ENCODE measurements at regions not wholly inside any gene's neighbourhood (a gene's known extent, or its start where the extent isn't known, plus 50 kb on each side); places are given as distances from the start of the nearest gene placed in this dataset.
"Not testable (repeated sequence)": the region's sequence is repeated elsewhere in the genome, so short reads cannot be mapped to it uniquely, and the experiment has no call there.

DNA sequence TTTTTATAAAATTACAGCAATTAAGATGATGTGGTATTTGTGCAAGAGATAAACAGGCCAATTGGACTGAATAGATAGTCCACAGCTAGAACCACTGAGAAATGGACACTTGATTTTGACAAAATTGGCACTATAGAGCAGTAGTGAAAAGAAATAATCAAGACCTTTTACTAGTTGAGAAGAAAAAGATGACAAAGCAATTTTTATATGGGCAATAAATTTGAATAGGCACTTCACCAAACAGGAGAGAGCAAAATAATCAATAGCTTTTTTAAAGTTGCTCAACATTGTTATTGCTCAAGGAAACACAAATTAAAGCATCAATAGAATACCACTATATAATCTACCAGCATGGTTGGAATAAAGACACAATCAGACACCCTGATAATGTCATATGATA lies 193.5 kb upstream of the FTMT start:
- DNase-seq (ENCODE audit: insufficient read length, low spot score) (no peak), FAIRE-seq (no peak)
- TF ChIP-seq, protein P1, sequence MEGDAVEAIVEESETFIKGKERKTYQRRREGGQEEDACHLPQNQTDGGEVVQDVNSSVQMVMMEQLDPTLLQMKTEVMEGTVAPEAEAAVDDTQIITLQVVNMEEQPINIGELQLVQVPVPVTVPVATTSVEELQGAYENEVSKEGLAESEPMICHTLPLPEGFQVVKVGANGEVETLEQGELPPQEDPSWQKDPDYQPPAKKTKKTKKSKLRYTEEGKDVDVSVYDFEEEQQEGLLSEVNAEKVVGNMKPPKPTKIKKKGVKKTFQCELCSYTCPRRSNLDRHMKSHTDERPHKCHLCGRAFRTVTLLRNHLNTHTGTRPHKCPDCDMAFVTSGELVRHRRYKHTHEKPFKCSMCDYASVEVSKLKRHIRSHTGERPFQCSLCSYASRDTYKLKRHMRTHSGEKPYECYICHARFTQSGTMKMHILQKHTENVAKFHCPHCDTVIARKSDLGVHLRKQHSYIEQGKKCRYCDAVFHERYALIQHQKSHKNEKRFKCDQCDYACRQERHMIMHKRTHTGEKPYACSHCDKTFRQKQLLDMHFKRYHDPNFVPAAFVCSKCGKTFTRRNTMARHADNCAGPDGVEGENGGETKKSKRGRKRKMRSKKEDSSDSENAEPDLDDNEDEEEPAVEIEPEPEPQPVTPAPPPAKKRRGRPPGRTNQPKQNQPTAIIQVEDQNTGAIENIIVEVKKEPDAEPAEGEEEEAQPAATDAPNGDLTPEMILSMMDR (IDR thresholded peaks at IDR 0.05; ENCODE audit: insufficient read depth, missing control alignments): no peak

DNA sequence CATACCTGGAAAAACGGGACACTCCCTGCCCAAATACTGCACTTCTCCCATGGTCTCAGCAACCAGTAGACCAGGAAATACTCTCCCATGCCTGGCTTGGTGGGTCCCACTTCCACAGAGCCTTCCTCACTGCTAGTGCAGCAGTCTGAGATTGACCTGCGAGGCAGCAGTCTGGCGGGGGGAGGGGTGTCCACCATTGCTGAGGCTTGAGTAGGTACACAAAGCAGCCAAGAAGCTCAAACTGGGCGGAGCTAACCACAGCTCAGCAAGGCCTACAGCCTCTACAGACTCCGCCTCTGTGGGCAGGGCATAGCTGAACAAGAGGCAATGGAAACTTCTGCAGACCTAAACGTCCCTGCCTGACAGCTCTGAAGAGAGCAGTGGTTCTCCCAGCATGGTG lies 191.5 kb upstream of the FTMT start:
- DNase-seq (ENCODE audit: insufficient read length, low spot score): no peak
- TF ChIP-seq, protein P1 (IDR thresholded peaks at IDR 0.05; ENCODE audit: insufficient read depth, missing control alignments): no peak
- FAIRE-seq: no peak

DNA sequence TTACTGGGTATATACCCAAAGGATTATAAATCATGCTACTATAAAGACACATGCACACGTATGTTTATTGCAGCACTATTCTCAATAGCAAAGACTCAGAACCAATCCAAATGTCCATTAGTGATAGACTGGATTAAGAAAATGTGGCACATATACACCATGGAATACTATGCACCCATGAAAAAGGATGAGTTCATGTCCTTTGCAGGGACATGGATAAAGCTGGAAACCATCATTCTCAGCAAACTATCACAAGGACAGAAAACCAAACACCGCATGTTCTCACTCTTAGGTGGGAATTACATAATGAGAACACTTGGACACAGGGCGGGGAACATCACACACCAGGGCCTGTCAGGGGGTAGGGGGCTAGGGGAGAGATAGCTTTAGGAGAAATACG lies 186.1 kb upstream of the FTMT start:
- not testable (repeated sequence) for DNase-seq (ENCODE audit: insufficient read length, low spot score); FAIRE-seq

DNA sequence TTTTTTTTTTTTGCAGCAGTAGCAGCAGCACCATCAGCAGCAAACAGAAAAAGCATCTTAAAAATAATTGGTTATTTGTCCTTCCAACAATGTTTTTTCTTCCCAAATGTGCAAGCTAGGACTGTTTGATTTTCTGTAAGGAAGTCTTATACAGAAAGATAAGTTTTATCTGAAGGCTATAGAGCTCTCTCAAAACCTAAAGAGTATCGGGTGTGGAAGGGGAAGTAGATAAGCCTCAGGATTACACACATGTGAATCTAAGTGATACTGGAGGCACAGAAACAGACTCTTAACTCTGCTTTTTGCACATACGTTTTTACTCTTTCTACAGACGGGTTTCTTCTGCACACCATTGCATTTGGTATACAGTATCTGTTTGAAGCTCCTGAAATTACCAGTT lies 184.4 kb upstream of the FTMT start:
- FAIRE-seq: no peak
- DNase-seq (ENCODE audit: insufficient read length, low spot score): no peak
- TF ChIP-seq, protein P1 (IDR thresholded peaks at IDR 0.05; ENCODE audit: insufficient read depth, missing control alignments): no peak

DNA sequence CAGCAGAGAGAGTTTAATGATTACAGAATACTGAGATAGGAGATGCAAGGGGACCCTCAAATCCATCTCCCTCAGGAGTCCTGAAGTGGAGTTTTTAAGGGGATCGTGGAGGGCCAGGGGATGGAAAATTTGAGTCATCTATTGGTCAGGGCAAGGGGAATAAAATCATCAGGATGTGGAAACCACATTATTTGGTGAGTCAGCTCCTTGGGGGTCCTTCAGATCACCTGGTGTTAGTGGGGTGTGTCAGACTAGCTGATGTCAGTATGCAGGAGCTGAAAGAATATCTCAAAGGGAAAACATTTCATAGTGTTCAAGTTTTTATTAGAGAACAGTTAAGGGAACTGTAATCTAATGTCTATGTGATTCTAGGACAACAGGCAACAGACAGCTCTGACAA lies 183.0 kb upstream of the FTMT start:
- DNase-seq (ENCODE audit: insufficient read length, low spot score) (no peak), FAIRE-seq (no peak)
- TF ChIP-seq, protein P1 (IDR thresholded peaks at IDR 0.05; ENCODE audit: insufficient read depth, missing control alignments): no peak

DNA sequence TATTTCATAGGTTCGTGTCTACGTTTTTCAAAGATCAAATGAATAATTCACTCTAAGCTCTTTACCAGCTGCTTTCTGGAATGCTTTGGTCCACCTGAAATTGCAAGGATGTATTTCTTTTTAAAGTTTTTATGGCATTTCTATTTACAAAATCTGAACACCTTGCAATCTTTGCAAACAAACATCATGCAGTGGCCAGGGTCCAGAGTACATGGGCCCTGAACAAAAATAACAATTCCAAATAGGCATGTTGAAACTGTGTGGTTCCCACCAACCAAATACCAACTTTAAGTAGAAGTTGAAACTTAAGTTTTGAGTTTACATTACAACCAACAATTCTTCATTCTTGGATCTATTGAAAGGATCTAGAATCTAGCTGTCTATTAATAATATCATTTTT lies 180.1 kb upstream of the FTMT start:
- no peak for FAIRE-seq
- TF ChIP-seq, protein P1 (IDR thresholded peaks at IDR 0.05; ENCODE audit: insufficient read depth, missing control alignments): no peak
- DNase-seq (ENCODE audit: insufficient read length, low spot score): no peak

DNA sequence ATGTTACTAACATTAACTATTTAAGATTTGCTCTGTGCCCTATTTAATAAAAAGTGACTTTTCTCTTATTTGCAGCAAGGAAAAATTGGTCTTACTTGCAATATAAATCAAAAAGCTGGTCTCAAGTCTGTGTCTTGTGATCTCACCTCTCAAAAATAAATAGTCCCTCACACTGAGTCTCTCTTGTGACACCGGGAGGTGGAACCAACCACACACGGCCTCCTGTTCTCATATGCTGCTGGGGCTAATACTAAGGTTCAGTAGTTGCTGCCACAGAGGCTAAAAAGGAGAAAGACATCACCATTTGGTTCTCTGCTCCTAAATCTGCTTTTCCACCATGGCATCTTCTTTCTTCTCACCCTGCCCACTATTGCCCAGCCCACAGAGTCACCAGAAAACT lies 175.8 kb upstream of the FTMT start:
- FAIRE-seq: no peak
- TF ChIP-seq, protein P1 (IDR thresholded peaks at IDR 0.05; ENCODE audit: insufficient read depth, missing control alignments): no peak

DNA sequence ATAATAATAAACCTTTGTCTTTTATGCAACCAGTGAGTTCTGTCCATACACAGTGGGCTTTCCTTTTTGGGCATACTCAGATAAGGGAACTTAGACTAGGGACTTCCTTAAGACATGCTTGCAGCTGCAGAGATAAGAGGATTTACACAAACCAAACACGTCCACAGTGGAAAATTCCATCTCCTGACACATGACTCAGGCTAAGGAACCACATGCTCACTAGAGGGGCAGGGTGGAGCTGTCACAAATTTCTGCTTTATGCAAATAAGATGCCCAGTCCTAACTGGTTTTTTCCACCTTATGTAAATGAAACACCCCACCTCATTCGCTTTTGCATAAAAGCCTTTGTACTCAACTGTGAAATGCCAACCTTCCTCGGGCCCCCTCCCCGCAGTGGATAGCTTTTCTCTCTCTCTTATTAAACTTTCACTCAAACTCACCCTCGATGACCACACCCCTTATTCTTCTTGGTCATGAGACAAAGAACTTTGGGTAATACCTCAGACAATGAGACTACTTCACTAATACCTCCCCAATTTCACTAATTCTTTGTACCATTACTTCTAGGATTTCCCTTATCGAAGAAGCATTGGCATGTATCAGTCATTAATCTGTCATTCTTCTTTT lies 170.3 kb upstream of the FTMT start:
- TF ChIP-seq, protein P1 (IDR thresholded peaks at IDR 0.05; ENCODE audit: insufficient read depth, missing control alignments): no peak
- FAIRE-seq (no peak), DNase-seq (ENCODE audit: insufficient read length, low spot score) (no peak)

More for the DNA sequence above, 175.8 kb upstream of the FTMT start:
- DNase-seq (ENCODE audit: insufficient read length, low spot score): no peak

Data from D721Med (cell line).